Liver (tissue), 3 donors: ENCODE measurements at regions not wholly inside any gene's neighbourhood (a gene's known extent, or its start where the extent isn't known, plus 50 kb on each side); places are given as distances from the start of the nearest gene placed in this dataset.

Experiments used
- EGR1 ChIP-seq, 2 donors: IDR thresholded peaks; 2 replicates each; pipeline ENCODE4 v1.6.1; 2016 to 2018; ENCODE audit warnings: antibody characterized with exemption in 2 of 2, low read depth in 2 of 2
- FOXA1 ChIP-seq: IDR thresholded peaks from 2 replicates; pipeline ENCODE4 v1.6.1; 2016; ENCODE audit warnings: antibody characterized with exemption
- FOXA2 ChIP-seq: IDR thresholded peaks from 2 replicates; pipeline ENCODE4 v1.6.1; 2016; ENCODE audit warnings: antibody characterized with exemption
- GABPA ChIP-seq, 2 donors: IDR thresholded peaks in 1 of 2; conservative IDR thresholded peaks in 1 of 2; 2 replicates each; pipeline ENCODE4 v1.6.1; 2016; ENCODE audit warnings: antibody characterized with exemption in 2 of 2, mild to moderate bottlenecking in 1 of 2, moderate library complexity in 1 of 2
- HNF4G ChIP-seq: IDR thresholded peaks from 2 replicates; pipeline ENCODE4 v1.6.1; 2016; ENCODE audit warnings: antibody characterized with exemption
- JUND ChIP-seq, 2 donors: IDR thresholded peaks; 2 replicates each; pipeline ENCODE4 v1.6.1; 2016; ENCODE audit warnings: antibody characterized with exemption in 2 of 2
- RAD21 ChIP-seq, 2 donors: IDR thresholded peaks; 2 replicates each; pipeline ENCODE4 v1.6.1; 2016; ENCODE audit warnings: antibody characterized with exemption in 2 of 2, mild to moderate bottlenecking in 2 of 2
- RXRA ChIP-seq, 2 donors: IDR thresholded peaks; 2 replicates each; pipeline ENCODE4 v1.6.1; 2017 to 2018; ENCODE audit warnings: antibody characterized with exemption in 2 of 2, mild to moderate bottlenecking in 1 of 2
- TAF1 ChIP-seq: conservative IDR thresholded peaks from 2 replicates; pipeline ENCODE4 v1.6.1; 2016; ENCODE audit warnings: antibody characterized with exemption, mild to moderate bottlenecking
- YY1 ChIP-seq: IDR thresholded peaks from 2 replicates; pipeline ENCODE4 v1.6.1; 2016; ENCODE audit warnings: antibody characterized with exemption, mild to moderate bottlenecking
- TF ChIP-seq, protein P1 (sequence below): fragments of 150-350 bp; IDR thresholded peaks from 2 replicates; pipeline ENCODE4 v1.5.1; 2017; ENCODE audit warnings: improper control_type of control experiment, low read depth, low read length; ENCODE audit not compliant: missing input control
- TF ChIP-seq, protein P2 (sequence below): IDR thresholded peaks from 2 replicates; pipeline ENCODE4 v1.6.1; 2016; ENCODE audit warnings: antibody characterized with exemption, mild to moderate bottlenecking
- TF ChIP-seq, protein P3 (sequence below): IDR thresholded peaks from 2 replicates; pipeline ENCODE4 v1.6.1; 2016; ENCODE audit warnings: antibody characterized with exemption
- TF ChIP-seq, protein P4 (sequence below): IDR thresholded peaks from 2 replicates; pipeline ENCODE4 v1.6.1; 2016; ENCODE audit warnings: antibody characterized with exemption
- donor health status: healthy.
- donor health status: healthy.

DNA sequence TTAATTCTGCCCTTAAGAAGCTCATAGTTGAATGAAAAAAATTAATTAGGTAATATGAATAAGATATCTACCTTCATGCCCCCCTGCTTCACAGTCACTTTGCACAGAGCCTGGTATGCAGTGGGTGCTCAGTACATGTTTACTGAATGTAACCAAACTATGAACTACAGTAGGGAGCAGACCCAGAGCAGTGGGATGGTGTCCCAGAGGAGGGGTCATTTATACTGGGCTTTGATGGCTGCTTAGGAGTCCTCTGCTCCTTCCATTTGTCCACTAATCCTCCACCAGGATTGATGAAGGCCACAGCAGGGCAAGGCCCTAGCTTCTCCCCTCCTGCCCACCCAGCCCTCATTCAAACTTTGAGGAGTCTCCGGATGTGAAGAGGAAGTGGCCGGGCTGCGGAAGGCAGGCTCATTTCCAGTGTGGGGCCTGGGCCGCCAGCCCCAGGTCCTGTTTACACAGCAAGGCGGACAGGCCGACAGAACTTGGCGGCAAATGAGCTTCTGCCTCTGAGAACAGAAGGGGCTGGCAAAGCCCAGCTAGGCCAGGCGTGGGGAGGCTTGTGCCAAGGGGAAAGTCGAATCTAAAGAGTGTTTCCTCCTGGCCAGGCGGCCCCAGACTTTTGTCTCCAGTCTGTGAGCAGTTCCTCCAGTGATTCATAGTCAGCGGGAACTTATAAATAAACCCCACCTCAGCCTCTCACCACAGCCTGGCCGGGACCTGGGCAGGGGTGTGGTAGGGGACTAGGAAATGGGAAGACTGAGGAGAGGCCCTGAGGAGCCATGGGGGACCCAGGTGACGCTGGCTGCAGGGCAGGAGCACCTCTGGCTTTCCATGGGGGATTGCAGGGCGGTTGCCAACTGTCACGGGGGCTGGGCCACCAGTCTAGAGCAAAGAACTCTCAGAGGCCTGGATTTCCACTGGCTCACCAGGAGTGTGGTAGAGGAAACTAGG, 51.6 kb upstream of the LCTL start:
- TF ChIP-seq, protein P1, sequence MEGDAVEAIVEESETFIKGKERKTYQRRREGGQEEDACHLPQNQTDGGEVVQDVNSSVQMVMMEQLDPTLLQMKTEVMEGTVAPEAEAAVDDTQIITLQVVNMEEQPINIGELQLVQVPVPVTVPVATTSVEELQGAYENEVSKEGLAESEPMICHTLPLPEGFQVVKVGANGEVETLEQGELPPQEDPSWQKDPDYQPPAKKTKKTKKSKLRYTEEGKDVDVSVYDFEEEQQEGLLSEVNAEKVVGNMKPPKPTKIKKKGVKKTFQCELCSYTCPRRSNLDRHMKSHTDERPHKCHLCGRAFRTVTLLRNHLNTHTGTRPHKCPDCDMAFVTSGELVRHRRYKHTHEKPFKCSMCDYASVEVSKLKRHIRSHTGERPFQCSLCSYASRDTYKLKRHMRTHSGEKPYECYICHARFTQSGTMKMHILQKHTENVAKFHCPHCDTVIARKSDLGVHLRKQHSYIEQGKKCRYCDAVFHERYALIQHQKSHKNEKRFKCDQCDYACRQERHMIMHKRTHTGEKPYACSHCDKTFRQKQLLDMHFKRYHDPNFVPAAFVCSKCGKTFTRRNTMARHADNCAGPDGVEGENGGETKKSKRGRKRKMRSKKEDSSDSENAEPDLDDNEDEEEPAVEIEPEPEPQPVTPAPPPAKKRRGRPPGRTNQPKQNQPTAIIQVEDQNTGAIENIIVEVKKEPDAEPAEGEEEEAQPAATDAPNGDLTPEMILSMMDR = no peak
- TF ChIP-seq RAD21 (IDR thresholded peaks at IDR 0.05) = peak; percentile 37 to 62
- TF ChIP-seq, protein P2, sequence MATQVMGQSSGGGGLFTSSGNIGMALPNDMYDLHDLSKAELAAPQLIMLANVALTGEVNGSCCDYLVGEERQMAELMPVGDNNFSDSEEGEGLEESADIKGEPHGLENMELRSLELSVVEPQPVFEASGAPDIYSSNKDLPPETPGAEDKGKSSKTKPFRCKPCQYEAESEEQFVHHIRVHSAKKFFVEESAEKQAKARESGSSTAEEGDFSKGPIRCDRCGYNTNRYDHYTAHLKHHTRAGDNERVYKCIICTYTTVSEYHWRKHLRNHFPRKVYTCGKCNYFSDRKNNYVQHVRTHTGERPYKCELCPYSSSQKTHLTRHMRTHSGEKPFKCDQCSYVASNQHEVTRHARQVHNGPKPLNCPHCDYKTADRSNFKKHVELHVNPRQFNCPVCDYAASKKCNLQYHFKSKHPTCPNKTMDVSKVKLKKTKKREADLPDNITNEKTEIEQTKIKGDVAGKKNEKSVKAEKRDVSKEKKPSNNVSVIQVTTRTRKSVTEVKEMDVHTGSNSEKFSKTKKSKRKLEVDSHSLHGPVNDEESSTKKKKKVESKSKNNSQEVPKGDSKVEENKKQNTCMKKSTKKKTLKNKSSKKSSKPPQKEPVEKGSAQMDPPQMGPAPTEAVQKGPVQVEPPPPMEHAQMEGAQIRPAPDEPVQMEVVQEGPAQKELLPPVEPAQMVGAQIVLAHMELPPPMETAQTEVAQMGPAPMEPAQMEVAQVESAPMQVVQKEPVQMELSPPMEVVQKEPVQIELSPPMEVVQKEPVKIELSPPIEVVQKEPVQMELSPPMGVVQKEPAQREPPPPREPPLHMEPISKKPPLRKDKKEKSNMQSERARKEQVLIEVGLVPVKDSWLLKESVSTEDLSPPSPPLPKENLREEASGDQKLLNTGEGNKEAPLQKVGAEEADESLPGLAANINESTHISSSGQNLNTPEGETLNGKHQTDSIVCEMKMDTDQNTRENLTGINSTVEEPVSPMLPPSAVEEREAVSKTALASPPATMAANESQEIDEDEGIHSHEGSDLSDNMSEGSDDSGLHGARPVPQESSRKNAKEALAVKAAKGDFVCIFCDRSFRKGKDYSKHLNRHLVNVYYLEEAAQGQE = peak; percentile 27
- no peak for TF ChIP-seq GABPA (IDR thresholded peaks at IDR 0.05 in 1 of 2, conservative IDR thresholded peaks at IDR 0.05 in 1 of 2)
- no peak for TF ChIP-seq TAF1
- TF ChIP-seq EGR1 (IDR thresholded peaks at IDR 0.05; ENCODE audit: low read depth in 2 of 2) = peak; percentile 42 to 56
- TF ChIP-seq YY1 = peak; percentile 54
- TF ChIP-seq, protein P3, sequence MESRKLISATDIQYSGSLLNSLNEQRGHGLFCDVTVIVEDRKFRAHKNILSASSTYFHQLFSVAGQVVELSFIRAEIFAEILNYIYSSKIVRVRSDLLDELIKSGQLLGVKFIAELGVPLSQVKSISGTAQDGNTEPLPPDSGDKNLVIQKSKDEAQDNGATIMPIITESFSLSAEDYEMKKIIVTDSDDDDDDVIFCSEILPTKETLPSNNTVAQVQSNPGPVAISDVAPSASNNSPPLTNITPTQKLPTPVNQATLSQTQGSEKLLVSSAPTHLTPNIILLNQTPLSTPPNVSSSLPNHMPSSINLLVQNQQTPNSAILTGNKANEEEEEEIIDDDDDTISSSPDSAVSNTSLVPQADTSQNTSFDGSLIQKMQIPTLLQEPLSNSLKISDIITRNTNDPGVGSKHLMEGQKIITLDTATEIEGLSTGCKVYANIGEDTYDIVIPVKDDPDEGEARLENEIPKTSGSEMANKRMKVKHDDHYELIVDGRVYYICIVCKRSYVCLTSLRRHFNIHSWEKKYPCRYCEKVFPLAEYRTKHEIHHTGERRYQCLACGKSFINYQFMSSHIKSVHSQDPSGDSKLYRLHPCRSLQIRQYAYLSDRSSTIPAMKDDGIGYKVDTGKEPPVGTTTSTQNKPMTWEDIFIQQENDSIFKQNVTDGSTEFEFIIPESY = no peak
- TF ChIP-seq FOXA1 = peak; percentile 81
- peak in 1 of 2 donors; percentile 59 for TF ChIP-seq JUND (IDR thresholded peaks at IDR 0.05)
- TF ChIP-seq, protein P4, sequence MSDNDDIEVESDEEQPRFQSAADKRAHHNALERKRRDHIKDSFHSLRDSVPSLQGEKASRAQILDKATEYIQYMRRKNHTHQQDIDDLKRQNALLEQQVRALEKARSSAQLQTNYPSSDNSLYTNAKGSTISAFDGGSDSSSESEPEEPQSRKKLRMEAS = peak; percentile 88
- TF ChIP-seq FOXA2 = peak; percentile 91
- peak; percentile 50 to 57 for TF ChIP-seq RXRA (IDR thresholded peaks at IDR 0.05)
- TF ChIP-seq HNF4G = no peak
